ENCODE measurements at regions not wholly inside any gene's neighbourhood (a gene's known extent, or its start where the extent isn't known, plus 50 kb on each side); places are given as distances from the start of the nearest gene placed in this dataset.
"Not testable (repeated sequence)": the region's sequence is repeated elsewhere in the genome, so short reads cannot be mapped to it uniquely, and the experiment has no call there.

DNA sequence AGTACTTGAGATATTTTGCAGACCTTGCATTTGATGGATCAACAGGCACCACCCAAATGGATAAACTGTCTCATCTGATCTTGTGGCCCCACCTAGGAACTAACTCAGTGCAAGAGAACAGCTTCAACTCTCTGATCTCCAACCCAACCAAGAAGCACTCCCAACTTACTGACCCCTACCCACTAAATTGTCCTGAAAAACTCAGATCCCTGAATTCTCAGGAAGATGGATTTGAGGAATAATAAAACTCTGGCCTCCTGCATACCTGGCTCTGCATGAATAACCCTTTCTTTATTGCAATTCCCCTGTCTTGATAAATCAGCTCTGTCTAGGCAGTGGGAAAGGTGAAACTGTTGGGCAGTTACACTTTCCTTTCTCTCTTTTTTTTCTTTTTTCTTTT is 247.9 kb downstream of the ZPLD1 start:
- no peak for DNase-seq (ENCODE audit: low read depth in 2 of 2)

DNA sequence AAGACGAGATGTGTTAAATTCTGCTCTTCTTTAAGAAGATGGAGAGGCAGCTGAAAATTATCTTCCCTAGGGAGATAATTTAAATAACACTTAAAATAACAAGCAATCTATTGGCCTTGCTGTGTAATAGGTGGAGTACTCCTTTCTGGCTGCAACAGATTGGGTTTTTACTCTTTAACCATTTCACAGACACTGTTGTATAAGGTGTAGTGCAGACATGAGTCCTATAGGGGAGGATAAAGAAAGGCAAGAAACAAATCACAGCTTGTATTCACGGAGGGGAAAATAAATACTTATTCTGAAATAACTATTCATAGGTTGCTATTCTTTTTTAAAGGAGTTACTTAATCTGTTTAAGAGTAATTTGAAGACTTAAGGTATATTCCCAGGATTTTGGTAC is 252.0 kb downstream of the ZPLD1 start:
- no peak for DNase-seq (ENCODE audit: low read depth in 2 of 2)

DNA sequence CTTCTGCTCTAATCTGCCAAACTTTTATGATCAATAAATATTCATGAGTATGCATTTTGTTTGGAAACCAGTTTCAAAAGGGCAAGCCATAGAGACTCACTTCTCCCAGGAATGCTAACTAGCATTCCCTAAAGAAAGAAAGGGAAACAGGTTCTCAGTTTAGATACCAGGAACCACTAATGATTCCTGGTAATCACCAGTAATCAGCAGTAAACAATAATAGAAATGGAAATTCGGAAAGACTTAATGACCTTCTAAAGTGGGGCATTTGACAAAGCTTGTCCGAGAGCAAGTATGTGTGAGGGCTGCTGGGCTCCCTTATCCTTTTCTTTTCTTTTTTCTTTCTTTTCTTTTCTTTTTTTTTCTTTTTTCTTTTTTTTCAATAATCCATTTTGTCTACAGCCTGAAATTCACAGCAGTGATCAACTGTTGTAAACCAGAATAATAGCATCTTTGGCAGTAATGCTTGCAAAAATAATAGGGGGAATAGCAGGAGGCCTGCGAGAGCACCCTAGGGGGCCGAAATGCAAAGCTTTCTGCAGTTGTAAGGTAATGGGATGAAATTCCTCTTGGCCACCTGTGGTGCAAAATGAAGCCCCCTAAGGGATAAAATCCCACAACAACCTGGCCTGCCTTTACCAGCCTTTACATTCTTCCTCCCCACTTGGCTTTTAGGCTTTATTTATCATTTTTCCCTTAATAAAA is 253.2 kb downstream of the ZPLD1 start:
- no peak for DNase-seq (ENCODE audit: low read depth in 2 of 2)

DNA sequence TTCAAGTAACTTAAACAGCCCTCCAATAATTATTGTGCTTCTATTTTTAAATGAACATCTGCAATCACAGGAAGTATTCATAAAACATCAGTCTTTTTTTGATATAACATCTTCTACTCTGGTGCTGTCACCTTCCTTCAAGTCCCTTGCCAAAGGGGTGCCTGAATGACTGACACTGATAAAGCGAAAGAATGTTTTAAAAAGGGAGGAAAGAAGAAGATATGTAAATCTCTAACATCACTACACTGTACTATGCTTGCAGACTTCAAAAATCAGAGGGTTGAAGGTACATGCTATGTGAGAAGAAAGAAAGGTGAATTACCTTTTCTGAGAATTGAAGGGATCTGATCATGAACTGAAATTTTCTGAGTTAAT is 253.7 kb downstream of the ZPLD1 start:
- no peak for DNase-seq (ENCODE audit: low read depth in 2 of 2)

DNA sequence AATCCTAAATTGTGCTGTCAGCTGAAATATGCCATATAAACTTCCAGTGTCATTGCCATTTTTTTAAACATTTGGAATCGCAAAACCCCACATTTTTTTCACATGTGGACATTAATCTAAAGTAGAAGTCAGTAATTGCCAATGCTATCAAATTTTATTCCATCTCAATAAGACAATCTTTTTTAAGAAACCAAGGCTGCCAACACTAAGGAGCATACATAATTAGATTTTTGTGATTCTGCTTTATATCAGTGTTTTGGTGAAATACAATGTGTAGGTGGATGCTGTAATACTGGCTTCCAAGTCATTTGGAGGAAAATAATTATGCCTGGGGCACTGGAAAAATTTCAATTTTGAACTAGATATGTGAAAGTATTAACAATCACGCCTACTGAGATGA is 256.7 kb downstream of the ZPLD1 start:
- DNase-seq (ENCODE audit: low read depth in 2 of 2) = no peak

DNA sequence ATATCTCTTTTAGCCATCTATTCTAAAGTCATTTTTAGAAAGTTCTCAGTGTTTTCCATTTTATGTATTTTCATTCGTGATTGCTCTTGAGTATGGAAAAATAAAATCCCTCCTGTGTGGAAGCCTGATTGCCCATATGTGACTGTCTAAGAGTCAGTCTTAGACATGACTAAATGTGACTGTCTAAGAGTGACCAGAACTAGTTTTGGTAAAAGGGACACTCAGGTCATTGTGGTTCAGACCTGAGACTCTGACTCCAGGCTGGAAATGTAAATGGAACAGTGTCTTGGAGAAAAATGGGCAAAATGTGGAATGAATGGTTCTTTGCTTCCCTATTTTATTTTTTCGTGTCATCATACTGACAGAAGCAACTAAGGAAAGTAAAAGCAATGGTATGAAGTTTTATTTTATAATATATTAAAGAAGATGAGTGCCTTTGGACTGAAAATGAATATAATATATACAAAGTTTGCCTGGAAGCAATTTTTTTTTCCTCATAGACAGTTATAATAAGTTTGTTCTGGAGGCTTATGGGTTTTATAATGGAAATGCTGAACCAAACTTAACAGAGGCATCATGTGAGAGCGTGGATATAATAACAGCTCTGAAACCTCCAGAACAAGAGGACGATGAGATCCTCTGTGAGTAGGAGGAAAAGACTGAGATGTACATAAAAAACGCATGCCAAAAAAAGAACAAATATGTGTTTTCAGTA is 264.4 kb downstream of the ZPLD1 start:
- DNase-seq (ENCODE audit: low read depth in 2 of 2) = no peak

DNA sequence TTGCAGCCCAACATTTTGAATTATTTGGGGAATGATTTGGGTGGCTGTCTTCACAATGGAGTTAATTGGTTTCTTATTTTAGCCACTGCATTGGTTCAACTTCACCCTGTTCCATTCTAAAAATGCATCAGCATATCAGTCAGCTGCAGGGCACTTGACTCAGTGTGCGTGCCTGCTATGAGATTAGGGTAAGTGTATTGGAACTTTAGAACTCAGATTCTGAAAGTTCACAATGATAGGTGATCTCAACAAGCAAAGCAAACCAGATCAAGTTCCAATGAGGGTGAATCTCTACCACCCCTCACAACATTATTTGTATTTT is 265.0 kb downstream of the ZPLD1 start:
- DNase-seq (ENCODE audit: low read depth in 2 of 2) = no peak

DNA sequence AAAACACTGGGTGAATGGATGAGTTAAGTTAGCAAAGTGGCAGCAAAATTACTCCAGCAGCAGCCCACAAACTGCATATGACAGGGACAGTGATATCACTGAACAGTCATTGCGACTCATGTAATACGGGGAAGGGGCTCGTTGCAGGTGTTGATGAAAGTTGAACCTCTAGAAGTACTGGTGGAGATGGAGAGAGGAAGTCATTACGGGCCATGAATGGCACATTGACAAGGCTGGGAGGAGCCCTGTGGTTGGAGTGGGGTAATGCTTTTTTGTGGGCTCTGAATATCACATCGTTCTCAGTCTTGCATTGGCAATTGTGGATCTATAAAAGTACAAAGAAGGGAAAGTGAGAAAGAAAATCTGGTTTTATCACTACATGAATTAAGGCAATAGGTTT is 278.1 kb downstream of the ZPLD1 start:
- no peak for DNase-seq (ENCODE audit: low read depth in 2 of 2)

DNA sequence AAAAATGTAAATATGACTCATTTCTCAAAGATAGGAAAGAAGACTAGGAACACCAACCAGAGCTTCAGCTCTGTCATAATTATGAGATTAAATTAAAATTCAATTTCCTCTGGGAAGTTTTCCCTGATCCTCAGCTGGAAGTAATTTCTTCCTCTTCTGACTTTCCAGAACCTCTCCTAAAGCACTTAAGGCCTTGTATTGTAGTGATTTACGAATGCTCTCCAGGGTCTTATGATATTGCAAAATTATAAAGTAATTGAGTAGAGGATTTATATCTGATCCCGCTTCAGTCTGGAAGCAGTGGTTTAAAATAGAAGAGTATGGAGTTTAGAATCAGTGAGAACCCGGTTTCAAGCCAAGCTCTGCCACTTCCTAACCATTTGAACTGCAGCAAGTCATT is 279.8 kb downstream of the ZPLD1 start:
- no peak for DNase-seq (ENCODE audit: low read depth in 2 of 2)

DNA sequence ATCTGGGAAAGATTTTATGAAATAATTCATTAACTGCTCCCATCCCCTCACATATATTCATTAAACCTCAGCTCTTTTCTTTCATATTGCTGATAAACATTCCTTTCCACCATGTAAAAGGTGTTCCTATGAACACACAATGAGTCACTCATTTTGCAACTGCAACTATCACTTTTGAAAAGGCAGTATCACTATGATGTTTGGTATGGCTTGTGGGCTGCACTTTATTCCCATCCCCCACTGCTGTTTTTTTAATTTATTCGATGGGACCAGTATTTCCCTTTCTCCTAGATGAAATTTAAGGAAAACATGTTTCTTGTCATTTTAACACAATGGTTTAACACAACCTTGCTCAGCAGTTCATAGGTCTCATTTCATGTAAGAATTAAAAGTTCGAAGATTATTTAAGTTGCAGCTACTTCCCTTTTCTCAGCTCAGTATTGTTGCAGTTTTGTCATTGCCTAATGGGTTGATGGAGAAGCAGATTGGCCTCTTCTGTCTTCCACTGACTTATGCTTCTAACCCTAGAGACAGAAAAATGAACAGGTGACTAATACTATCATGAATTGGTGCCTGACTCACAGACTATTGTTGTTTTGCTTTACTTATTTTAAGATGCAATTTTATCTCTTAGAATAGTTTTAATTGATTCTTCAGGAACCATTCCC is 280.3 kb downstream of the ZPLD1 start:
- no peak for DNase-seq (ENCODE audit: low read depth in 2 of 2)

DNA sequence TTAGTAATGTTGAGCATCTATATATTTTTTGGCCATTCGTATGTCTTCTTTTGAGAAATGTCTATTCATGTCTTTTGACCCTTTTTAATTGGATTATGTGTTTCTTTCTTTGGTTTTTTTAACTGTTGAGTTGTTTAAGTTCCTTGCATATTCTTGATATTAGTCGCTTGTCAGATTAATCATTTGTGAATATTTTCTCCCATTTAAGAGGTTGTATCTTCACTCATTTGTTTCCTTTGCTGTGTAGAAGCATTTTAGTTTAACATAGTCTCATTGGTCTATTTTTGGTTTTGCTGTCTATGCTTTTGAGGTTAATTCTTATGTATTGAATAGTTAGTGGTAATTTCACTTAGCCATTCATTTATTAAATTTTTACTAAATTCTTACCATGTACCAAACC is 283.8 kb downstream of the ZPLD1 start:
- no peak for DNase-seq (ENCODE audit: low read depth in 2 of 2)

DNA sequence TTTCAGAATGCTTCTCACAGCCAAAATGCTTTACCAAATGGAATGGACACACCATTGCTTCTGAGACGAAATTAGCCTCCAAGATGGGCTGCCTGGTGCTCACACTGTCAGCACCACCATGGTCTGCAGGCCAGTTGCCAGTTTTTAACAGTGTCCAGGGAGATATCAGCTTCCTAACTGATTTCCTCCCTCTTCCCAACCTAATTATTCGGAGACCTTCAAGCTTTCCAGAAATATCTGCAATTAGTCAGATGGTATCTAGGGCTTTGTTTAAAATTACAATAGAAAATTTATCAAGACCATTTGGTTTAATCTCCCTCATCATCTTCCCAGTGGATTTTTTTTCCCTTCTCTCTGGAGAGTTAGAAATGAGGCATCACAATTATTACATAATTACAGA is 287.5 kb downstream of the ZPLD1 start:
- DNase-seq (ENCODE audit: low read depth in 2 of 2) = no peak

DNA sequence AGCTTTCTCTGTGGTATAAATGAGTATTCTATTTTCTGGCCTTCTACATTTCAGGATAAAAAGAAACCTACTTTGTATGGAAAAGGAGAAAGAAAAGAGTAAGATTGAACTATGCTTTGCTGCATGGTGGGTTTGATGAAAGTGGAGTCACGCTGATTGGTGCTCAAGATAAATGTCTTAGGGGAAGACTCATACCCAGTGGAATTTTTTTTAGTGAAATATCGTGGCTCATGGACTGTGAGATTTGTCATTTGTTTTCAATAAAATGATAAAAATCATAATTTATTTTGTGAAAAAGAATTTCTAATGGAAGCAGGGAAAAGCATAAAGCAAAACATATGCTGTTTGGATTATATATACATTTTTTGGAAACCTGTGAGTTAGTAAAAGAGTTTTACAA is 292.5 kb downstream of the ZPLD1 start:
- no peak for DNase-seq (ENCODE audit: low read depth in 2 of 2)

DNA sequence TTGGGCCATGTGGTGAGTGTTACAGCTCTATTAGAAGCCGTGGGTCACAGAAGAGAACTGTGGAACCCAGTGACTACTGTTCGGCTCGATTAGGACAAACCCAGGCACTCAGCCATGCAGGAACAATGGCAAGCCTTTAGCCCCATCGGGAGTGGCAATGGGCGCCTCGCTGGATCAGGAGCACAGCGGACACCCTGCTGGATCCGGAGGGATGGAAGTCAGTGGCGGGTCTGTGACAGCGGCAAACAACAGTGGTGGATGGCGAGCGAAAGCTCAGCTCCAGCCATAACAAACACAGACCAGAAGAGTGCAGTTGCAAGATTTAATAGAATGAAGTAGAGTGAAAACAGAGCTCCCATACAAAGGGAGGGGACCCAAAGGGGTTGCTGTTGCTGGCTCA is 297.8 kb downstream of the ZPLD1 start:
- not testable (repeated sequence) for DNase-seq (ENCODE audit: low read depth in 2 of 2)

DNA sequence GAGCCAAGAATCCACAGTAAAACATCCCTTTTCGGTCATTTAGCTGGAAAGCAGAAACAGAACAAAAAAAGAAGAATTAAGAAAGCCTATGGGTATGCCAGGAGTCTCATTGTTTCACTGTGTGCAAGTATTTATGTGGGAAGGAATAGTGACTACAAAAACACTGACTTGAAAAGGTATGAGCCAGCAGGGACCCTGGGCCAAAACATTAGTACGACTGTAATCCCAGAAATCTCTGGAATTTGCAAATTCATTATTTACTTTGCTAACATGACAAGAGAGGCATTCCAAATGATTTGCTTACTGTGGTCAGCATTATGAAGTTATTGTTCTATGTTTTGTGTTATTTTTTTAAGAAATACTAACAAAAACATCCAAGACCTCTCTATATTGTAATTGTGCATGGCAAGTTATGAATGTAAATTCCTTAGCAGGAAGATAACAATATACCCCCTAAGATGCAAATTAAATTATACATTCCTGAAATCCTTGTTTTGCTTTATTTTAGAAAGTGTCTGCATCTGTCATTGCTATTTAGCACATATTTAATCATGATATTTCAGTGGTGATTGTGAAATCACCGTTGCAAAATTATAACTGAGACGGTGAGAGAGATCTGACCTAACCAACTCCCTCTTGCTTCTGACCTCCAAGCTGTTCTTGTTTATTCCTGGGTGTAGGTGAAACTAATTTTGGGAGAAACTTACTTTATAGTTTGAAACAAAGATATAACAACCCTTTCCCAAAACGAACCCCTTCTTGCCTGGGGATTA is 299.2 kb downstream of the ZPLD1 start:
- no peak for DNase-seq (ENCODE audit: low read depth in 2 of 2)

DNA sequence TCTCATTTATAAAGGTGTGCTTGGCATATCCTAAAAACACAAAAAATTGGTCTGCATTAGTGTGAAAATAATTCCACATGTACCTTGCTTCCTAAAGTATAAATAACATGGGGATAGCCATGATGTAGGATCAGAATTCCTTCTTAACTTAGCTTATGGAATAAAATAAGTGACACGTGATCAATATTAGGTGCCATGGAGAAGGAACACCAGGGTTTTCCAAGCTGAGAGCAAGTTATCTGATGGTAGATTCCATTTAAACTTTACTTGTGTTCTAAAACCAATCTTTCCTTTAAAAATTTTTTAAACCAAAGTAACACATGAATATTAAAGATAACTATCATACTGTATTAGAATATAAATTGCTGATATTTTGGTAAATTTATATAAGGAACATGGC is 300.5 kb downstream of the ZPLD1 start:
- no peak for DNase-seq (ENCODE audit: low read depth in 2 of 2)

DNA sequence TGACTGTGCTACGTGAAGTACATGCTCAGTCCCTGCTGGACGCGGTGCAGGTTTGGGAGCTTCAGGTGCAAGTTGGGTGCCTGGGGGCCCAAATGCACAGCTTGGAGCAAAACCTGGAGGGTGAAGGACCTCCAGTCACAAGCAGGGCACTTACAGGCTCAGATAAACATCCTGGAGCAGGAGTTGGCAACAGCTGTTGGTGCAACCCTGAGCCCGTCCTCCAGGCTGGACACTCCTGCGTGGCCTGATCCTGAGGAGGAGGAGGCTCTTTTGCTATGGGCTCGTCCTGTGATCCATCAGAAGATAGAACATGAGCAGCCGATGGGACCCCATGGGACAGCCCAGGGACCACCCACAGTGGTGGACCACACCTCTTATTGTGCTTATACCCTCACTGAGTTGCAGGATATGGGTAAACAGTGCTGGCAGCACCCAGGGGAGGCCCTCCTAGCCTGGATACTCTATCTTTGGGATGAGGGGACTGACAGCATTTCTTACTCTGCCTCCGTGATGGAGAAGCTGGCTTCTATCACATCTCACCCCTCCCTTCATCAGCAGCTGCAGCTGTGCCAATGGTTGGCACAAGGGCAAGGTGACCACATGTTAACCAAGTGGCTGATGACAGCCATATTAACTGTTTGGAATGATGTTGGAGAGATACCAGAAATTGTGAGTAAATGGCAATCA is 301.6 kb downstream of the ZPLD1 start:
- DNase-seq (ENCODE audit: low read depth in 2 of 2) = no peak

DNA sequence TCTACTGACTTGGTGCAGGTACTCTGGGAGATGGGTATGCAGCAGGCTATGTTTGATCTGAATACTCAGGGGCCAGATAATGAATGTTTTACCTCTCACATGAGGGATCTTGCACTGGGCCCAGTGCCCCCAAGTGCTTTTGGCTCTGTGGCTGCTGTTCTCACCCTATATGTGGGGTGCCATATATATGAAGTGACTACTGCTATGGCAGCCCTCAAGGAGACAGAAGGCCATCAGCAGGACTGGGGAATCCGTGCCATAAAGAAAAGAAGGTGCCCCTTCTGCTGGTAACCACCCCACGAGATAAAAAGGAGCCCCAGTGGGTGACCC is 302.1 kb downstream of the ZPLD1 start:
- no peak for DNase-seq (ENCODE audit: low read depth in 2 of 2)

DNA sequence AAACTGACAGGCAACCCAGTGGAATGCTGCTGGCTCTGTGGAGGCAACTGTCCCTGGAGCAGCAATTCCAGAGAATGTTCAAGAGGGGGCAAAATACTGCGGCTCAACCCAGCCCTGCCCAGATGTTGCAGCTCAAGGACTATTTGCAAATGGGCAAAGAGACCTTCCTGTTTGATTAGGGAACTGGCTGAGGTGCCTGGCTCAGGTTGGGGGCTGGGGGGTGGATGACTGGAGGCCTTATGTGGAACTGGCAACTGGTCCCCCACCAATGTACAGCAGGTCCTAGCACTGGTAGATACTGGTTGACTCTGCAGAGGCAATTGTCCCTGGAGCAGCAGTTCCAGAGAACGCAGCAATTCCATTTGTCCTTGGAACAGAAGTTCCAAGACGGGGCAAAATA is 302.5 kb downstream of the ZPLD1 start:
- no peak for DNase-seq (ENCODE audit: low read depth in 2 of 2)

DNA sequence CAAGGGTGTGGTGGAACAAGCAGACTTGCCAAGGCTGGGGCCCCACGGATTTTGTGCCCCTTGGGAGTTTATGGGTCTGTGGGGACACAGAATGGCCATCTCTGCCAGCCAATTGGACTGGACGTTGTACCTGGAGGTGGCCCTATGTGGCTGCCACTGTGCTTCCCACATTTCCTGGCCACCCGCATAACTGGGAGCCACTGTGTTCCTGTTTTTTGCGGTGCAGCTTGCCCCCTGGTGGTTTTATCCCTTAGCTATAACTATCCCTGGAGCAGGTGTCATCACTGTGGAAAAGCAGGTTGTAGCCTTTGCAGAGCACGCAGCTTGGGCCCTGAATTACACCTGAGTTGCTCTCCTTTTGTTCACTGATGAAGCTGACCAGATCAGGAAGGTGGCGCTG is 306.3 kb downstream of the ZPLD1 start:
- no peak for DNase-seq (ENCODE audit: low read depth in 2 of 2)

DNA sequence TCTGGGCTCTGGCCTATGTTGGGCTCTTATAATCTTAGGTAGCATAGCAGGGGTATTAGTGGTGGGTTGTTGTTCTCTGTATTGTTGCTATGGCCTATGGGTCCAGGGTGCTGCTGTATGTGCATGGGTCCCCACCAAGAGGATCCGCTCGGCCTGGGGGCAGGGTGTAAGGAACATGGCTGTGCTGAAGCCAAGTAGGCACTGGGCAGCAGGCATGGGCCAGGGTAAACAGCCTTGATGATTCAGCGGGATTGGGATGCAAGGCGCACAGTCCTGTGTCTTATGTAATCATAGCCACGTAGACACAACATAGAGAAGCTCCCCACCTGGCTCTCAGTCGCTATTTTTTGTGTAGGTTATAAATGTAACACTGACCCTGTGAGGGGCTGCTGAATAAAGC is 306.9 kb downstream of the ZPLD1 start:
- no peak for DNase-seq (ENCODE audit: low read depth in 2 of 2)

DNA sequence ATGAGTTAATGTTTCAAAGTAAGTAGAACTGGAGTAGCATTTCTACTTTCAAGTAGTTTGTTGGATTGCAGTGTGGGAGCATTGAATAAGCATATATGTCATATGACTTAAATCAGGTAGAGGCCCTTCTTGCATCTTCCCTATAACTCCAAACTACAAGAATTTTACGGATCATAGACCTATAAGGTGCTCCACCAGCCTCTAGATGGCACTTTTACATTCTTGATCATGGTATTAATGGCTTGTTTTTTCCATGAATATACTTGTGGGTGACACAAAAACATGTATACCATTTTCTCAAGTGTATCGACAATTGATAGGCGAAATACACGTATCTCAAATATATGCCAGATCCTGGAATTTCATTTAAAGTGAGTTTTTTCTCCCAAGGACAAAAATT is 311.1 kb downstream of the ZPLD1 start:
- DNase-seq (ENCODE audit: low read depth in 2 of 2) = no peak

Data from activated CD4-positive, alpha-beta T cell treated with anti-CD3 and anti-CD28 coated beads for 24 hours (primary cell).